GM21381 (cell line): ENCODE measurements at regions not wholly inside any gene's neighbourhood (a gene's known extent, or its start where the extent isn't known, plus 50 kb on each side); places are given as distances from the start of the nearest gene placed in this dataset.

Experiments used
- ATAC-seq: cut with Tn5 transposase; IDR thresholded peaks from one replicate; pipeline ENCODE4 v1.9.1; 2021; ENCODE audit warnings: mild to moderate bottlenecking, moderate library complexity; ENCODE audit not compliant: unreplicated experiment

DNA sequence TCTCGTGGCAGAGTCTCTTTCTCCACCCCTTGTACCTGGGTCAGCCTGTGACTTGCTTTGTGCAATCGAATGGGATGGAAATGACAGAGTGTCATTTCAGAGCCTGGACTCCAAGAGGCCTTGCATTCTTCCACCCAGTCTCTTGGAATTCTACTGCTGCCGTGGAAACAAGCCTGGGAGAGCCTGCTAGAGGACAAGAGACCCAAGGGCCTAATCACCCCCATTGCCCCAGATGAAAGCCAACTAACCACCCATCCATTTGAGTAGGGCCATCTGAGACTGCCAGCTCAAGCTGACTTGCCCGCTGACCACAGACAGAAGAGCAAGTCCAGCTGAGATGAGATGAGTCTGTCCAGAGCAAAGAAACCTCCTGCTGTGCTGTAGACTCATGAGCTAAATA, 201.6 kb downstream of the PTPRU start:
- ATAC-seq, result no peak

DNA sequence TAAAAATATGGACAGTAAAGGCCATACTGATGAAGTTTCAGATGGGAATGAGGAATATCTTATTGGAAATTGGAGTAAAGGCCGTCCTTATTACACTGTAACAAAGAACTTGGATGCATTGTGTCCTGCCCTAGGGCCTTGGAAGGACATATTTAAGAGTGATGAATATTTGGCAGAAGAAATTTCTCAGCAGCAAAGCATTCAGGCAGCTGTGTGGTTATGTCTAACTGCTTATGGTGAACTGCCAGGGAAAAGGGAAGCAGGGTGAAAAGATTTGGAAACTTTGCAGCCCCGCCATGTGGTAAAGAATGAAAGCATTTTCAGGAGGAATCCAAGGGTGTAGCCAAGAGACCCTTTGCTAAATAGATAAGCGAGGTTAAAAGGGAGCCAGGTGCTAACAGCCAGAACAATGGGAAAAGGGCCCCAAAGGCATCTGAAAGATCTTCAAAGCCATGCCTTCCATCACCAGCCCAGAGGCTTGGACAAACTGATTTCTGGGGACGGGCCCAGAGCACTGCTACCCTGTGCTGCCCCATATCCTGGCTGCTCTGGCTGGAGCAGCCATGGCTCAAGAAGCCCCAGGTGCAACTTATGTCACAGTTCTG, 200.0 kb downstream of the PTPRU start:
- ATAC-seq, result no peak

DNA sequence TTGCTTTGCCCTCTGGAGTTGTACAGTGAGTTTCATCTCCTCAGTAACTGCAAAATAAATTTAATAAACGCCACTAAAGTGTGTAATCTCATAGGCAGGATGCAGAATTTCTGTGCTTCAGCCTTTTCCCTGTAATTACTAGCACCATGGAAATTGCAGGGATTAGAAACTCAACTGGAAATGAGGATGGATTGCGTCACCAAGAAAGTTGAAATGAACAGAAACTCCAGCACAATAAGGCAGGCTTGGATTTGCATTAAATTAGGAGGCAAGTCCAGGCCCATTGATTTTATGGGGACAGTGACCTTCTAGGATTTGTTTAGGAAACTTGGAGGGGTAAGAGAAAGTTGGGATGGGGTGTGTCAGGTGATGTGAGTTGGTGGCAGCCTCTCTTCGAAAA, 197.5 kb downstream of the PTPRU start:
- ATAC-seq, result no peak

DNA sequence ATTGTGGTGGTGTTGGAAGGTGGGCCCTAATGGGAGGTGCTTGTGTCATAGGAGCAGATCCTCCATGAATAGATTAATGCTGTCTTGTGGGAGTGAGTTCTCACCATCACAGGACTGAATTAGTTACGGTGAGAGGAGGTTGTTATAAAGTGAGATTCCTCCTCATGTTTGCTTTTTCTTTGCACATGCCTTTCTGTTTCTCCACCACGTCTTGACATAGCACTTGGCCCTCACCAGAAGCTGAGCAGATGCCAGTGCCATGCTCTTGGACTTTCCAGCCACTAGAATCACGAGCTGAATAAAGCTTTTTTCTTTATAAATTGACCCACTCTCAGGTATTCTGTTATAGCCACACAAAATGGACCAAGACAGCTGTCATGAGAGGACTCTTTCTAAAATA, 194.8 kb downstream of the PTPRU start:
- ATAC-seq, result no peak

DNA sequence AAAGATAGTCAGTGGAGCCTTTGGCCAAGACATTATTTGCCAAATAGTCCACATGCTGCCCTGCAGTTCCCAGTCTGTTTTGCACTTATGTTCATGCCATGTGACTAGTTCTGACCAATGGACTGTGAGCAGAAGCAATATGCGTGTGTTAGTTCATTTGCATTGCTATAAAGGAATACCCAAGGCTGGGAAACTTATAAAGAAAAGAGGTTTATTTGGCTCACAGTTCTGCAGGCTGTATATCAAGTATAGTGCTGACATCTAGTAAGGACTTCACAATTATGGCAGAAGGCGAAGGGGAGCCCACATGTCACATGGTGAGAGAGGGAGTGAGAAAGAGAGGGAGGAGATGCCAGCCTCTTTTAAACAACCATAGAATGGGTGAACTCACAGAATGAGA, 193.3 kb downstream of the PTPRU start:
- no peak for ATAC-seq

DNA sequence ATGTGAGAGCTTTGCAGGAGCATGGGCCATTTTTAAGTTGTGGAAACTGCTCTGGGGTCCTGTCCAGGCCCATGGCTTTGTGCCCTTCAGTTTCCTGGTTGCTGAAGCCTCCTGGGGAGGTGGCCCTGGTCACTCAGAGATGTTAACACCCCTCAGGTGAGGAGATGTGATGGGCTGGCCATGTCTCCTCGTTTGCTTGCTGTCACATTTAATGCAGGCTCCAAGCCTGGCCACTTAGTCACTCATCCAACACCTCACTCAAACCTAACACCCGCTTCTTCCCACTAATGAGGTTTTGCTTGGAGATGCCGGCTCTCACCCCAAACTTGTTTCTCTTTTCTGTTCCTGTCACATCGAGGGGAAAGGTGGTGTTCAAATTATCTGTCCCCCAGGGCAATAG, 192.7 kb downstream of the PTPRU start:
- ATAC-seq, result no peak

DNA sequence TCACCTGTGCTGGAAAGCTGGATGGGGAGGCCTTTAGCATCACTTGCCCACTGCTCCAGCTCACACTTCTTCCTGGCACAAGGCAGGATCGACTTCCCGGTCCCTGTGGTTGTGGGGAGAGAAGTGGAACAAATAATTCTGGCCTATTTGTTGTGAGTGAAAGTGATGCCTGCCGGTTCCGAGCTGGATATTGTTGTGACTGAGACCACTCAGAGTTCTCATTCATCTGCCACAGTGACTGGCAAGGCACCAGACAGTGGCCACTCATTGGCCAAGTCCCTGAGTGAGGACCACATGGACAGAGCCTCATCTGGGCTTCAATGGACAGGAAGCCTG, 191.9 kb downstream of the PTPRU start:
- ATAC-seq, result no peak

DNA sequence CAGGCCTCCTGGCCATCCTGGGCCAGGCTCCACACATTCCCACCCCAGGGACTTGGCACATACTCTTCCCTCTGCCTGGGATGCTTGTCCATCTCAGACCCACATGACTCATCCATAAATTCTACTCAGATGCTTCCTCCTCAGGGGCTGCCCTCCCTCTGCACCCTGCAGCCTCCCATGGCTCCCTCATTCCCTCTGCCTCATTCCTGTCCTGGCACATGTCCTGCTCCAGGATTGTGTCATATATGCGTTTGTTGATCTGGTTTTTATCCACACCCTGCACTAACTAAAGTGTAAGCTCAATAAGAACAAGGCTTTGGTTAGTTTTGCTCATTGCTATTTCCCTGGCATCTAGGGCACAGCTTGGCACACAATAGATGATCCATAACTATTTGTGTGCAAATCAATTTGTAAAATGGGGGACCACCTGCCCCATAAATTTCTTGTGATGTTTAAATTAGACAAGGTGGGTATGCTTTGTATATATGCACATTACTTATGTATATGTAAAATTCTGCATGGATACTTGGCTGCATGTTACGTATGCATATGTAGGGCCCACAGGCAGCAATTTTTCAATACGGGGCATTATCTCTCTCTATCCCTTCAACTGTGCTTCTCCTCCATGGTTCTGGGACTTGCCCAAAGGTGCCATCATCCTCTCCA, 191.4 kb downstream of the PTPRU start:
- no peak for ATAC-seq

DNA sequence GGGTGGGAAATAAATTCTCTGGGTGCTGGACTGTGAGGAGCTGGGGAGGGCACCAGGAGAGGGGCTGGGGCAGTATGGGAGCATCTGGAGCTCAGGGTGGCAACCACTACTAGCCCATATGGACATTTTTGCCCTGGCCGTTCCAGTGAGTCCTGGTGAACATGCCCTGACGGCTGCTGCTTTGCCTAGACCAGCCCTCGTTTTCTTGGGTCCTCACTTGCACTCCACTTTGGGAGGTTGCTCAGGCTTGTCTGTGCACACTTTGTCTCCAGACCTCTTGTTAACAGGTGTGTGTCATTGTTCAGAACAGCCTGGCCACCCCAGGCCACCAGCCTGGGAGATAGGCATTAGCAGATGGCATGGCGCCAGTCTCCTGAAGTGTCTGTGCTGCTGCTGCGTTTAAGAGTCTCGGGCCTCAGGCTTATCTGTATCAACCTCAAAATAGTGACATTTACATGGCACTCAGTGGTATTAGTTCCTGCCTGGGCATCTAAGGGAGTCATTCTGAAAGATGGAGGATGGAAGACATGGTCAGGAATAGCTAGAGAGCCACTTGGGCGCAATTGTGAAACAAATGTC, 190.5 kb downstream of the PTPRU start:
- no peak for ATAC-seq

DNA sequence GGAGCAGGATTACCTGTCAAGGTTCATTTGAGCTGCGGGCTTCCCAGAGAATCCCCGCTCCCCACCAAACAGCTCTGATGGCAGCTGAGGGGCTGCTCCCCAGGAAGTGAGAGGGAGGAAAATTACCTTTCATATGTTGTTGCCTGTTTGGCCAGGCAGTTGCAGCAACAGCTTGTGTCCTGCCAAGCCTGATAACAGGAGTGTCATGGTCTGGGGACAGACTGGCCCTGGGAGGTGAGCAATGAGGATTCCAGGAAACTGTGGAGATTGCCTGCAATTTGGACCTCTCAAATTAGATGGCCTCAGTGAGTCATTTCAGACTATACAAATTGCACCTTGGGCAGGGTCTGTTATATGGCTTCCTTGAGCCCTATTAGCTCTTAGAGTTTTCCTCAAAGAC, 189.3 kb downstream of the PTPRU start:
- ATAC-seq, result no peak

DNA sequence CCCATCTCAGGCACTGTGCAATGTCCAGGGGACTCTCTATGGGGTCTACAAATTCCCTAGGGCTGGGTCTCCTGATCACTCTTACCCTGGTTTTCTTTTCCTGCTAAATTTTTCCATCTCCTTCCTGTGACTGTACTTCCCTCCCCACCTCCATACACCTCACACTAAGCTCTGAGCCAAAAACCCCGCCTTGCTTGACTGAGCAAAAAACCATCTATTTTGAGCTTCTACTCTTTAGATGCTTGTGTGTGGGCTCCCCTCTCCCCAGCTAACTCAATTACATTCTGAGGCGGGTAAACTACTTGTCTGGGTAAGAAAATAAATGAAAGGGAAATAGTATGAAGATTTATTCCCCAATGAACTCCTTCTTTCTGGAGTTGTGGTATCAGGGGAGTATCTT, 187.9 kb downstream of the PTPRU start:
- no peak for ATAC-seq

DNA sequence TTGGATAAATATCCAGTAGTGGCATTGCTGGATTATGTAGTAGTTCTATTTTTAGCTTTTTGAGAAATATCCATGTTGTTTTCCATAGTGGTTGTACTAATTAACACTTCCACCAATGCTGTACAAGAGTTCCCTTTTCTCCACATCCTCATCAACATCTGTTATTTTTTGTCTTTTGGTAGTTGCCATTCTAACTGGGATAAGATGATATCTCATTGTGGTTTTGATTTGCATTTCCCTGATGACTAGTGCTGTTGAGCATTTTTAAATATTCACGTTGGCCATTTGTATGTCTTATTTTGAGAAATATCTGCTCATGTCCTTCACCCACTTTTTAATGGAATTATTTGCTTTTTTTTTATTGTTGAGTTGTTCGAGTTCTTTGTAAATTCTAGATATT, 183.9 kb downstream of the PTPRU start:
- ATAC-seq, result no peak

DNA sequence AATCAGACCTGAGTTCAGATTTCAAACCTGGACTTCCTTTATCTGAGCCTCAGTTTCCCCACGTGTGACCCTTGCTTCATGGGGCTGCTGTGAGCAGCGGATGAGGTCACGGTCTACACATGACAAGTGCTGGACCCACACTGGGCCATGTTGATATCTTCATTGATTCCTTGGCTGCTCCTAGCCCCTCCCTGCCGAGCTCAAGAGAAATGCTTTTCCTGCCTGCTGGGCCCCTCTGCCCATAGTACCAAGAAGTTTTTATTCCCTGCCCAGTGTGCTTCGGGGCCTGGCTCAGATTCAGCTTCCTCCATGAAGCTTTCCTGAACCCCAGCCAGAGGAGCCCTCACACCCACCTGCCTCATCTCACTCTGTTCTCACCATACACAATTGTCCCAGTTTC, 181.6 kb downstream of the PTPRU start:
- ATAC-seq, result no peak

DNA sequence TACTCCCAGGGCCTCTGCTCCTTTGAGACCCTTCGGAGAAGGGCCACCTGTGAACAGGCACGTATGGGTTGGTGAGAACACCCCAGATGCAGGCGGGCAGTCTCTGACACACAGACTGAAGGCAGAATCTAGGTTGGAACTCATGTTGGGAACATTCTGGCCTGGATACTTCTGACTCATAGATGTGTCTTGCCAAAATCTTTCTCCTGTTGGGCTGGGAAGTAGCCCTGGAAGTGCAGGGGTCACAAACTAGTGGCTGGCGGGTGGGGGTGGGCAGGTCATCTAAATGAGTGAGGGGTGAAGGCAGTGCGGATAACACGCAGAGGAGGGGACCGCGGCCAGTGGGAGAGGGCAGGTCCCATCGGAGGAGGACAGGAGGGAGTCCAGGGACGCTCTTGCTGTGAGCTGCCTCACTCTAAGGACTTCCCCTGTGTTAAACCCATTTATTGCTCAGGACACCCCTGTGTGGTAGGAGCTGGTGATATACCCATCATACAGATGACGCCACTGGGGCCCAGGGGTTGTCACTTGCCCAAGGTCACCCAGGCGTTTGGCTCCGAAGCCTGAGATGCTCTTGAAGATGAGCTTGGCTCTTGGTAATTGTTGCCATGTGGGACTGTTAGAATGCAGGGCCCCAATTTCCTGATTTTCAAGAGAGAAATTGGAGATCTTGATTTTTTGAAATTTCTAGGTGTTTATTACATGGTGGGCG, 181.0 kb downstream of the PTPRU start:
- no peak for ATAC-seq

DNA sequence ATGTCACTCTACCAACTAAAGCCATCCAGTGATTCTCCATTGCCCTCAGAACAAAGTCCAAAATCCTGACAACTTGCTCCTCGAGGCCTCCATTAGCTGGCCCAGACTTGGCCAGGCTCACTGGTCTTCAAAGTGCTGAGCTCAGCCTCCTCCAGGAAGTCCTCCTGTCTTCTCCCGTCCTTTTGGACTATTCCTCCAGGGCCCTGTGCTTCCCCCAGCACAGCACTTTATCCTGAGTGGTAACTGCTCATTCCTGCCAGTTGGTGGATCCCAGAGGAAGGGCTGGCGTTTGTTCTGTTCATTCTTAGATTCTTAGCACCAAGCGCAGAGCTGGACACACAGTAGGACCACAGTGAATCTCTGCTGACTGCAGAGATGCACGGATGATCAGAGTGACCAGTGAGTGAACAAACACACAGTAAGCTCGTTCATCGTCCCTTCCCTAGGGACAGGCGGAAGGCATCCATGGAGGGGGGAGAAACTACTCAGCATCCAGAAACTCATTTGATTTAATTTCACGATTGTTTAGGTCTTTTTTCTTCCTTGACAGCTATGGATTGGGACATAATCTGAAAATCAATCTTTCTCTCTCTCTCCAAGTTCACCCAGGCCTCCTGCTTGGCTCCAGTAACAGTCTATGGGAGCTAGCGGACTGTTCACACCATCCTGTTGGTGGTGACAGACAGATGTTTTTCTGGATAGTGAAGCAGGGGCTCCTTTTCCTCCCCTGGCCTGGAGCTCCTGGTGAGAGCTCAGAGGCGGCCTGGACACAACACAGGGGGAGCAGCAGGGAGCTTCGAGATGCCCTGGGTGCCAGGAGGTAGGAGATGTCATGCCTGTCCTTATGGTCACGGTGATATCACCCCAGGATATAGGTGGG, 180.2 kb downstream of the PTPRU start:
- ATAC-seq, result no peak

DNA sequence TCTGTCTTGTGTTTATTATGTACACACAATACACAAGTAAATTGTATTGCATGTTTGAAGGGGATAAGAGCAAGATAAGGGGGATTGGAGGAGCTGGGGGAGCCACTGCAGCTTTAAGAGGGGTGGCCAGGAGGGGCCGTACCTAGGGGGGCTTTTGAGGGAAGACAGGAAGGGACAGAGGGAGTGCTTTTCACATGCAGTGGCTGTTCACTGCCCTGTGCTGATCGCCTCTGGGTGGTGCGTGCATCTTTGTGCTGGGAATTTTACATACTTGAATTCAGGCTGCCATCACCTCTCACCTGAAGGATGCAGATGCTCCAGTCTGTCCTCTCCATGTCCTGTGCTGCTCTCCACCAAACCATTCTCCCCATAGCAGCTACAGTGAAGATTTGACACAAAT, 179.5 kb downstream of the PTPRU start:
- ATAC-seq, result no peak

DNA sequence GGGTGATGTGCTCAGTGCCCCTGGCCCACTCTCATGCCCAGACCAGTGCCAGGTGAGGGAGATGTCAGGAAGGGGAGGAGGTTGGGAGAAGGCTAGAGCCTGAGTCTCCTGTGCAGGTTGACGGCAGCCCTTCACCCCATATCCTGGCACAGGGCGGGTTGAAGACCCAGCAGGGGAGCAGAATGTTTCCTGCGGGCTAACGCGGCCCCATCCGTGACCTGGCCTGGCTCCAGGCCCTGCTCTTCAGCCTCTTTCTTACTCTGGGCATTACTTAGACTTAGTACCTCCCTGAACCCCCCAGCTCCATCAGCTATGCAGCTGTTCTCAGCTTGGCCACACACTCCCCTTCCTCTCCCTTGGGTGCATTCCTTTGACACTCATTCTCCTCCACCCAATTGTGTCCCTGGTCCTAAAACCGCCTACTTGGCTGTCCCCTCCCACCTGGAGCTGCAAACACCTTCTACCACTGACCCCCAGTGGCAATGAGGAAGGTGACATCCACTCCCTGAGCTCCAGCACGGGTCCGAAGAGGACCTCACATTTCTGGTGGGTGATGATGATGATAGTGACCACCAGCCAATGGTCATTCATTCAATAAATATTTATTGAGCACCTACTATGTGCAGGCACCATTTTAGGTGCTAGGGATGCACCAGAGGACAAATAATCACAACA, 179.0 kb downstream of the PTPRU start:
- no peak for ATAC-seq

DNA sequence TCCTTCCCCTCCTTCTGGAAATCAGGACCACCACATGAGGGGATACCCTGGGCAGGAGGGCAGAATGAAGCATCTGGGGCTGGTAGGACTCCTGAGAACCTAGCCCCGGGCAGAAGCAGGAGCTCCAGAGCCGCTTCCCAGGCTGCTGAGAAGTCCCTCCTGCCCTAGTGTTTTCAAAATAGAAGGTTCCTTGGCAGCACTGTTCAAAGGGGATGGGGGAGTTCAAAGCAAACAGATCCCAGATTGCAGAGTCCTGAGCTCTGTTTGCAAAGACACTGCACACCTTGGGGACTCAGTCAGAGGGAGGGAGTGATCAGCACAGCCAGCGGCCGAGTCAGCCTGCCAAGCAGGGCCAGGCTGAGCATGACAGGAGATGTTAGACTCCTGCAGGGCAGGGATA, 177.8 kb downstream of the PTPRU start:
- no peak for ATAC-seq

DNA sequence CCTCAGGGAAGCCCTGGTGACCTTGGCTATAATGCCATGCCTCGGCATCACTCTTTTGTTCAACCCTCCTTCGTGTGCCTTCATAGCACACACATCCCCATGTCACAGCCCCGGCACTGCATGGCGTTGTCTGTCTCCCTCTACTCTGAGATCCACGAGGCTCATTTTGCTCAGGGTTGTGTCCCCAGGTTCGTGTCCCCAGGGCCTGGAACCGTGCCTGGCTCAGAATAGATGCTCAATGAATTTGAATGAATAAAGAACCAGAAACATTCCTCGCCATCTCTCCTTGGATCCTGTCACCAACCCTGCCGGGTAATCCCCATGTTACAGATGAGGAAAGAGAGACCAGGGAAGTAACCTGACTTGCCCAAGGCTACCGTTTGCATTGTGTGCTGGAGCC, 177.3 kb downstream of the PTPRU start:
- no peak for ATAC-seq

DNA sequence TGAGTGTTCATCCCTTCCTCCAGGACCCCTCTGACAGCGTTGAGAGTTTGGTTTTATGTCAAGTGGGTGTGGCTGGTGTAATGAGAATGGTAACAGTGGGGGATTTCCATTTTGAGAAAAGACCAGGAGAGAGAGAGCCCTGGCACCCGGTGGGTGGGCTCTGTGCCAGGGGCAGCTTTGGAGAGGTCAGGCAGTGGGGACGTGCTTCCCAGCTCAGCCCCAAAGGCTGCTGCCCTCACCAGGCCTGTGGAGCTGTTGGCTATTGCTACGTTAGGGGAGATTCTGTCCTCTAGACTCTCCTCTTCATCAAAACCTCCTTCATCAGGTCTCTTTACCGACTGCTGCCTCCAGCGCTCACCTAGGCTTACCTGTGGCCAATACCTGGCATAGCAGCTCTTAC, 176.3 kb downstream of the PTPRU start:
- no peak for ATAC-seq

DNA sequence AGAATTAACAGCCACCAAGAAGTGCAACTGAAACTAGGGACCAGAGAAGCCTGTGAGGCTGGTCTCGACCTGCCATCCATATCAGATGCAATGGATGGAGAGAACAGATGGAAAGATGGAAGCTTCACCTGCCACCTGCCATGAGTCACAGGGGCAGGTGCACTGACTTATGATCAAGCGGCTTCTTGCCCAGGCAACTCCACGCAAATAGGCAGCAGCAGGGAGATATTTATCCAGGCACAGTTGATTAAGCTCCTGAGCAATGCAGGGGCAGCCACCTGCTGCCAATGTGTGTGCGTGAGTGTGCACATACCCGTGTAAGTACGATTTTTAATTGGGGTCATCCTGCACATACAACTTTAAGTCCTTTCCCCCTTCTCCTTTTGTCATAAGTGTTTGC, 174.2 kb downstream of the PTPRU start:
- no peak for ATAC-seq
